Esophagus squamous epithelium (tissue), 5 donors: ENCODE measurements at regions not wholly inside any gene's neighbourhood (a gene's known extent, or its start where the extent isn't known, plus 50 kb on each side); places are given as distances from the start of the nearest gene placed in this dataset.

Source experiments
- DNase-seq: peaks from one replicate; lab custom pipeline; 2025; lab: John Stamatoyannopoulos, UW
- H3K27ac ChIP-seq, 4 donors: fragments of 200-600 bp; sonication (generic); one replicate each; pipeline ENCODE4 v1.5.1; 2016 to 2019; ENCODE audit warnings: mild to moderate bottlenecking in 1 of 4
- H3K27me3 ChIP-seq, 4 donors: fragments of 200-600 bp; sonication (generic); 1 replicate in 3 of 4; 2 replicates in 1 of 4; pipeline versions ENCODE4 v1.5.1 to v1.6.0; 2017 to 2021; ENCODE audit warnings: antibody characterized with exemption in 1 of 4
- H3K36me3 ChIP-seq, 3 donors: fragments of 200-600 bp; sonication (generic); one replicate each; pipeline ENCODE4 v1.5.1; 2016 to 2019
- H3K4me1 ChIP-seq, 3 donors: fragments of 200-600 bp; sonication (generic); one replicate each; pipeline ENCODE4 v1.5.1; 2017 to 2019
- H3K4me3 ChIP-seq, 4 donors: fragments of 200-600 bp; sonication (generic); 1 replicate in 3 of 4; 2 replicates in 1 of 4; pipeline ENCODE4 v1.5.1; 2016 to 2019; ENCODE audit warnings: mild to moderate bottlenecking in 2 of 4, moderate library complexity in 1 of 4
- H3K9me3 ChIP-seq, 3 donors: fragments of 200-600 bp; sonication (generic); one replicate each; pipeline ENCODE4 v1.5.1; 2016 to 2019
- POLR2A ChIP-seq, 4 donors: fragments of 450-650 bp; IDR thresholded peaks; one replicate each; pipeline ENCODE4 v1.6.1; 2017; ENCODE audit warnings: antibody characterized with exemption in 4 of 4, mild to moderate bottlenecking in 4 of 4, moderate library complexity in 3 of 4
- WGBS, 2 donors: methylation state at CpG; one replicate each; pipeline ENCODE4 v1.1.5; 2018; 5-methylcytosine and 5-hydroxymethylcytosine counted together
- intact Hi-C: fragments of 100-400 bp; cut with DNase I; formaldehyde crosslinking; loops from one replicate; pipeline ENCODE4 v1.15.0; 2022
- TF ChIP-seq, protein P1 (sequence below), 6 experiments: fragments of 450-650 bp in 4 of 6; fragments of 200-600 bp in 2 of 6; sonication (generic) in 2 of 6; IDR thresholded peaks; one replicate each; pipeline ENCODE4 v1.5.1; 2016 to 2019; ENCODE audit warnings: antibody characterized with exemption in 6 of 6, mild to moderate bottlenecking in 4 of 6, moderate library complexity in 4 of 6
- donor health status: DM: yes; HTN: yes; CAD: no.

- 45 to 52% methylated on average over 13 to 15 of the region's 17 CpGs for WGBS, 2 donors
- intact Hi-C loops = no loop called here
- TF ChIP-seq, protein P1, sequence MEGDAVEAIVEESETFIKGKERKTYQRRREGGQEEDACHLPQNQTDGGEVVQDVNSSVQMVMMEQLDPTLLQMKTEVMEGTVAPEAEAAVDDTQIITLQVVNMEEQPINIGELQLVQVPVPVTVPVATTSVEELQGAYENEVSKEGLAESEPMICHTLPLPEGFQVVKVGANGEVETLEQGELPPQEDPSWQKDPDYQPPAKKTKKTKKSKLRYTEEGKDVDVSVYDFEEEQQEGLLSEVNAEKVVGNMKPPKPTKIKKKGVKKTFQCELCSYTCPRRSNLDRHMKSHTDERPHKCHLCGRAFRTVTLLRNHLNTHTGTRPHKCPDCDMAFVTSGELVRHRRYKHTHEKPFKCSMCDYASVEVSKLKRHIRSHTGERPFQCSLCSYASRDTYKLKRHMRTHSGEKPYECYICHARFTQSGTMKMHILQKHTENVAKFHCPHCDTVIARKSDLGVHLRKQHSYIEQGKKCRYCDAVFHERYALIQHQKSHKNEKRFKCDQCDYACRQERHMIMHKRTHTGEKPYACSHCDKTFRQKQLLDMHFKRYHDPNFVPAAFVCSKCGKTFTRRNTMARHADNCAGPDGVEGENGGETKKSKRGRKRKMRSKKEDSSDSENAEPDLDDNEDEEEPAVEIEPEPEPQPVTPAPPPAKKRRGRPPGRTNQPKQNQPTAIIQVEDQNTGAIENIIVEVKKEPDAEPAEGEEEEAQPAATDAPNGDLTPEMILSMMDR (IDR thresholded peaks at IDR 0.05) = no peak
- no peak for TF ChIP-seq POLR2A (IDR thresholded peaks at IDR 0.05)
- Histone ChIP-seq H3K27ac (no peak overlapping the region), H3K36me3 (no peaks in the 10 kb centered on the region), H3K4me3 (no peak overlapping the region), H3K4me1 (no peaks in the 10 kb centered on the region), H3K9me3 (no peaks in the 10 kb centered on the region), H3K27me3 (no peaks in the 10 kb centered on the region)
- no peak for DNase-seq
Measured at GRCh38 chr1:25167269-25168192, 64.8 kb downstream of the SYF2 start.

GRCh38 chr1:25166847-25167246 lies 65.5 kb downstream of the SYF2 start:
- Histone ChIP-seq H3K27me3 (peaks cover 0 to 5% (median 0%) of the 10 kb centered on the region in 4 donors), H3K9me3 (no peaks in the 10 kb centered on the region), H3K4me1 (no peaks in the 10 kb centered on the region), H3K36me3 (no peaks in the 10 kb centered on the region), H3K4me3 (no peak overlapping the region), H3K27ac (no peak overlapping the region)
- TF ChIP-seq, protein P1 (IDR thresholded peaks at IDR 0.05) = no peak
- TF ChIP-seq POLR2A (IDR thresholded peaks at IDR 0.05) = no peak
- WGBS, 2 donors = 79 to 83% methylated on average over 3 of the region's 4 CpGs
- DNase-seq = no peak
- intact Hi-C loops = no loop called here

DNA sequence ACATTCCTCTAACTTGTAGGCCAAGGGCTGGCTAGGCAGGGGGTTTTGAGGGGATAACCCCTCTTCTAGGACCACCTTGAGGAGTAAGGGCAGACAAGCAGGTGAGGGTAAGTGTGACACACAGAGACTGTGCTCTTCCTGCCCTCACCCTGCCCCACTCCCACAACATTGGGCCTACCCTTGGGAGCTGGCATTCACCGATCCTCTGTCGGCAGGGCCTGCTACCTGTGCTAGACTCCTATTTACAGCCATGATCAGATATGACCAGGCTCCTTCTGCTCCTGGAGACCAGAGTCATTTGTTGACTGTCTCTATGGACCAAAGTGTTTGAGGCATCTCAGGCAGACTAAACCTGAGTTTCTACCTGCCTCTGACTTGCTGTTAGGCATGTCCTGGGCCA lies 68.3 kb downstream of the SYF2 start:
- H3K27me3 ChIP-seq = peaks cover 0 to 19% (median 0%) of the 10 kb centered on the region in 4 donors
- H3K4me1 ChIP-seq = no peaks in the 10 kb centered on the region
- H3K27ac ChIP-seq = no peak overlapping the region
- no peaks in the 10 kb centered on the region for H3K9me3 ChIP-seq
- WGBS, 2 donors = 100% methylated on average over 1 of the region's 2 CpGs; no CpG with 5 or more reads in 1 of the 2 donors
- TF ChIP-seq, protein P1 (IDR thresholded peaks at IDR 0.05) = no peak
- no peak for TF ChIP-seq POLR2A (IDR thresholded peaks at IDR 0.05)
- no peak for DNase-seq
- intact Hi-C loops = no loop called here
- no peaks in the 10 kb centered on the region for H3K36me3 ChIP-seq
- H3K4me3 ChIP-seq = no peak overlapping the region

DNA sequence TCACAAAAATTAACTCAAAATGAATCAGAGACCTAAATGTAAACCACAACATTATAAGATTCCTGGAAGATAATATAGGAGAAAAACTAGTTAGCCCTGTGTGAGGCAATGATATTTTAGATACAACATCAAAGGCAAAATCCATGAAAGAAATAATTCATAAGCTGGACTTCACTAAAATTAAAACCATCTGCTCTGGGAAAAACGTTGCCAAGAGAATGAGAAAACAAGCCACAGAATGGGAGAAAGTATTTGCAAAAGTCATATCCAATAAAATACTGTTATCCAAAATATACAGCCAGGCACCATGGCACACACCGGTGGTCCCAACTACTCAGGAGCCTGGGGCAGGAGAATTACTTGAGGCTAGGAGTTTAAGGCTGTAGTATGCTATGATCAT lies 70.3 kb downstream of the SYF2 start:
- Histone ChIP-seq H3K27me3 (peaks cover 0 to 26% (median 0%) of the 10 kb centered on the region in 4 donors), H3K4me3 (no peak overlapping the region), H3K4me1 (no peaks in the 10 kb centered on the region), H3K36me3 (no peaks in the 10 kb centered on the region), H3K27ac (no peak overlapping the region), H3K9me3 (no peaks in the 10 kb centered on the region)
- no peak for DNase-seq
- WGBS, 2 donors = 12 to 20% methylated on average over 2 of the region's 2 CpGs
- intact Hi-C loops = no loop called here
- TF ChIP-seq POLR2A (IDR thresholded peaks at IDR 0.05) = no peak
- TF ChIP-seq, protein P1 (IDR thresholded peaks at IDR 0.05) = no peak

GRCh38 chr1:25157846-25158245 lies 74.5 kb downstream of the SYF2 start:
- Histone ChIP-seq H3K27me3 (peaks cover 0 to 40% (median 0%) of the 10 kb centered on the region in 4 donors), H3K36me3 (no peaks in the 10 kb centered on the region), H3K27ac (no peak overlapping the region), H3K4me1 (no peaks in the 10 kb centered on the region), H3K9me3 (no peaks in the 10 kb centered on the region), H3K4me3 (no peak overlapping the region)
- TF ChIP-seq, protein P1 (IDR thresholded peaks at IDR 0.05) = no peak
- TF ChIP-seq POLR2A (IDR thresholded peaks at IDR 0.05) = no peak
- intact Hi-C loops = no loop called here
- DNase-seq = no peak
- 92 to 97% methylated on average over 3 of the region's 3 CpGs for WGBS, 2 donors
